ENCODE measurements at regions not wholly inside any gene's neighbourhood (a gene's known extent, or its start where the extent isn't known, plus 50 kb on each side); places are given as distances from the start of the nearest gene placed in this dataset.

- Histone ChIP-seq H3K9me3 (ENCODE audit: control insufficient read depth, low read length) (no peaks in the 10 kb centered on the region), H3K4me1 (ENCODE audit: control insufficient read depth, insufficient read depth, low read length) (no peaks in the 10 kb centered on the region), H3K36me3 (ENCODE audit: control insufficient read depth, insufficient read depth, low read length) (no peaks in the 10 kb centered on the region), H3K27me3 (ENCODE audit: control insufficient read depth, insufficient read depth, low read length, poor library complexity, severe bottlenecking) (no peaks in the 10 kb centered on the region), H3K27ac (ENCODE audit: insufficient read depth, low read depth, low read length, poor library complexity, severe bottlenecking) (no peak overlapping the region), H3K4me3 (ENCODE audit: insufficient read depth, low read depth, low read length) (no peak overlapping the region)
- WGBS, 2 experiments: 84 to 100% methylated on average over 1 to 2 of the region's 2 CpGs
Measured at GRCh38 chr18:66219817-66220216, 384.1 kb downstream of the CDH19 start.

GRCh38 chr18:66211749-66212148 is 392.1 kb downstream of the CDH19 start:
- no peak overlapping the region for H3K4me3 ChIP-seq (ENCODE audit: insufficient read depth, low read depth, low read length)
- WGBS, 2 experiments: 100% methylated on average over 1 of the region's 1 CpG
- no peaks in the 10 kb centered on the region for H3K9me3 ChIP-seq (ENCODE audit: control insufficient read depth, low read length)
- no peak overlapping the region for H3K27ac ChIP-seq (ENCODE audit: insufficient read depth, low read depth, low read length, poor library complexity, severe bottlenecking)
- H3K4me1 ChIP-seq (ENCODE audit: control insufficient read depth, insufficient read depth, low read length): no peaks in the 10 kb centered on the region
- no peaks in the 10 kb centered on the region for H3K27me3 ChIP-seq (ENCODE audit: control insufficient read depth, insufficient read depth, low read length, poor library complexity, severe bottlenecking)
- H3K36me3 ChIP-seq (ENCODE audit: control insufficient read depth, insufficient read depth, low read length): no peaks in the 10 kb centered on the region

GRCh38 chr18:66210875-66211274 is 393.0 kb downstream of the CDH19 start:
- Histone ChIP-seq H3K27ac (ENCODE audit: insufficient read depth, low read depth, low read length, poor library complexity, severe bottlenecking) (no peak overlapping the region), H3K4me3 (ENCODE audit: insufficient read depth, low read depth, low read length) (no peak overlapping the region), H3K4me1 (ENCODE audit: control insufficient read depth, insufficient read depth, low read length) (no peaks in the 10 kb centered on the region), H3K9me3 (ENCODE audit: control insufficient read depth, low read length) (no peaks in the 10 kb centered on the region), H3K36me3 (ENCODE audit: control insufficient read depth, insufficient read depth, low read length) (no peaks in the 10 kb centered on the region), H3K27me3 (ENCODE audit: control insufficient read depth, insufficient read depth, low read length, poor library complexity, severe bottlenecking) (no peaks in the 10 kb centered on the region)
- 87% methylated on average over 2 of the region's 3 CpGs; no CpG with 5 or more reads in 1 of the 2 experiments for WGBS, 2 experiments

GRCh38 chr18:66209656-66210055 is 394.2 kb downstream of the CDH19 start:
- H3K9me3 ChIP-seq (ENCODE audit: control insufficient read depth, low read length): no peaks in the 10 kb centered on the region
- H3K27ac ChIP-seq (ENCODE audit: insufficient read depth, low read depth, low read length, poor library complexity, severe bottlenecking): no peak overlapping the region
- H3K4me3 ChIP-seq (ENCODE audit: insufficient read depth, low read depth, low read length): no peak overlapping the region
- no peaks in the 10 kb centered on the region for H3K36me3 ChIP-seq (ENCODE audit: control insufficient read depth, insufficient read depth, low read length)
- H3K4me1 ChIP-seq (ENCODE audit: control insufficient read depth, insufficient read depth, low read length): no peaks in the 10 kb centered on the region
- 87 to 98% methylated on average over 3 to 4 of the region's 4 CpGs for WGBS, 2 experiments
- H3K27me3 ChIP-seq (ENCODE audit: control insufficient read depth, insufficient read depth, low read length, poor library complexity, severe bottlenecking): no peaks in the 10 kb centered on the region

DNA sequence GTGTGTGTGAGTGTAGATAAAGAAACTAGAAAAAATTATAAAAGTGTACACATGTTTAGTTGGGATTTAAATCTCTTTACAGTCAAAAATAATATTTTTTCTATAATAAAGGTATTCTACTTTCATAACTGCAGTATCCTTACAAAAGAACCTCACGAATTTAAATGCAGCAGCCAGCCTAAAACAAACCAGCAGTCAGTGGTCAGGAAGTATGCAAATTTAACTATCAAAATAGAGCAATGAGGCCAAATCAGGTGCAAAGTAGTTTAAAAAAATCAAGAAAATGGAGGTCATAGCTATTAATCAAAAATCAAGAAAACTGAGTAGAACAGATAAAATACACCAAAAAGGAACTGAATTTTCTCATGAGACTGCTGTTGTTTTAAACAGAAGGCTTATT is 407.1 kb downstream of the CDH19 start:
- H3K4me3 ChIP-seq (ENCODE audit: insufficient read depth, low read depth, low read length): no peak overlapping the region
- WGBS, 2 experiments: 0% methylated on average over 1 of the region's 1 CpG; no CpG with 5 or more reads in 1 of the 2 experiments

DNA sequence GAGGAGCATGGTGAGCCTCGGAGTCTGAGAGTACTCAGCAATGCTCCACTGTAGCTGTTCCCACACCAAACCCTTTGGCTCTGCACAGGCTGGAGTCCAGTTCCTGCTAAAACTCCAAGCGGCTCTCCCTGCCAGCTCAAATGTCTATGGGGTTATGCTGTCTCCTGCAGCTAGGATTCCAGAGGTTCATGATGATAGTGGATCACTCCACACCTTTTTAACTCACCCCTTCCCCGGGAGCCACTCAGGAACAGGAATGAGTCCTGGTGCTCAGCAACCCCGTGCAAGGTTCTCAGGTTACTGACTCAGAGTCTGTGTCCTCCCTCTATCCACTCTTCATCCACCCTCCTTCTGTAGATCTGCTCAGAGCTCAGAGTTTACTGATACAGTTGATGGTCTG is 410.0 kb downstream of the CDH19 start:
- no peak overlapping the region for H3K27ac ChIP-seq (ENCODE audit: insufficient read depth, low read depth, low read length, poor library complexity, severe bottlenecking)
- no peaks in the 10 kb centered on the region for H3K9me3 ChIP-seq (ENCODE audit: control insufficient read depth, low read length)
- no peaks in the 10 kb centered on the region for H3K36me3 ChIP-seq (ENCODE audit: control insufficient read depth, insufficient read depth, low read length)
- H3K27me3 ChIP-seq (ENCODE audit: control insufficient read depth, insufficient read depth, low read length, poor library complexity, severe bottlenecking): no peaks in the 10 kb centered on the region
- no peak overlapping the region for H3K4me3 ChIP-seq (ENCODE audit: insufficient read depth, low read depth, low read length)
- no peaks in the 10 kb centered on the region for H3K4me1 ChIP-seq (ENCODE audit: control insufficient read depth, insufficient read depth, low read length)
- WGBS, 2 experiments: 93 to 97% methylated on average over 4 of the region's 4 CpGs

More for the DNA sequence above, 407.1 kb downstream of the CDH19 start:
- Histone ChIP-seq H3K27me3 (ENCODE audit: control insufficient read depth, insufficient read depth, low read length, poor library complexity, severe bottlenecking) (no peaks in the 10 kb centered on the region), H3K4me1 (ENCODE audit: control insufficient read depth, insufficient read depth, low read length) (no peaks in the 10 kb centered on the region), H3K9me3 (ENCODE audit: control insufficient read depth, low read length) (no peaks in the 10 kb centered on the region), H3K36me3 (ENCODE audit: control insufficient read depth, insufficient read depth, low read length) (no peaks in the 10 kb centered on the region), H3K27ac (ENCODE audit: insufficient read depth, low read depth, low read length, poor library complexity, severe bottlenecking) (no peak overlapping the region)

GRCh38 chr18:66193394-66193793 is 410.5 kb downstream of the CDH19 start:
- Histone ChIP-seq H3K27ac (ENCODE audit: insufficient read depth, low read depth, low read length, poor library complexity, severe bottlenecking) (no peak overlapping the region), H3K4me1 (ENCODE audit: control insufficient read depth, insufficient read depth, low read length) (no peaks in the 10 kb centered on the region)
- WGBS, 2 experiments: 63% methylated on average over 3 of the region's 3 CpGs

DNA sequence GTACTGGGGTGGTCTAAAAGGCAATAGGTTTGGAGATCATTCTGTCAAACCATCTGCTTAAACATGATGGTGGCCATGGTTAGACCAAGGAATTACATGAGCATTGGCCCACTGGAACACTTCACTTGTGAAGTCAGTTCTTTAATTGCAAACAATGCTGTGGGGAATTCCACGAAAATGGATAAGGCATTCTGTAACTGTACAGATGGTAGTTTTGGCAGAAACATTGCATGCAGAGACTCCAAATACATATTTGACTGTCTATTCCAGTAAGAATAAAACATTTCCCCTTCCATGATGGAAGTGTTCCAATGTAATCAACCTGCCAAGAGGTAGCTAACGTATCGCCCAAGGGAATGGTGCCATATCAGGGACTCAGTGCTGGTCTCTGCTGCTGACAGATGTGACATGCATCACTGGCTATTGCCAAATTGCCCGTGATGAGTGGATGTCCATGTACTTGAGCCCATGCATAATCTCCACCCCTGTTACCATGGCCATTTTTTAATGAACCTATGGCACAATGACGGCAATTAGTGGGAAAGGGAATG is 417.9 kb downstream of the CDH7 start:
- H3K27ac ChIP-seq (ENCODE audit: insufficient read depth, low read depth, low read length, poor library complexity, severe bottlenecking): no peak overlapping the region
- WGBS, 2 experiments: 95 to 97% methylated on average over 5 of the region's 5 CpGs
- no peaks in the 10 kb centered on the region for H3K36me3 ChIP-seq (ENCODE audit: control insufficient read depth, insufficient read depth, low read length)
- no peak overlapping the region for H3K4me3 ChIP-seq (ENCODE audit: insufficient read depth, low read depth, low read length)
- no peaks in the 10 kb centered on the region for H3K27me3 ChIP-seq (ENCODE audit: control insufficient read depth, insufficient read depth, low read length, poor library complexity, severe bottlenecking)
- no peaks in the 10 kb centered on the region for H3K9me3 ChIP-seq (ENCODE audit: control insufficient read depth, low read length)
- H3K4me1 ChIP-seq (ENCODE audit: control insufficient read depth, insufficient read depth, low read length): no peaks in the 10 kb centered on the region

More at GRCh38 chr18:66193394-66193793, 410.5 kb downstream of the CDH19 start:
- no peaks in the 10 kb centered on the region for H3K27me3 ChIP-seq (ENCODE audit: control insufficient read depth, insufficient read depth, low read length, poor library complexity, severe bottlenecking)
- H3K4me3 ChIP-seq (ENCODE audit: insufficient read depth, low read depth, low read length): no peak overlapping the region
- no peaks in the 10 kb centered on the region for H3K36me3 ChIP-seq (ENCODE audit: control insufficient read depth, insufficient read depth, low read length)
- H3K9me3 ChIP-seq (ENCODE audit: control insufficient read depth, low read length): no peaks in the 10 kb centered on the region

DNA sequence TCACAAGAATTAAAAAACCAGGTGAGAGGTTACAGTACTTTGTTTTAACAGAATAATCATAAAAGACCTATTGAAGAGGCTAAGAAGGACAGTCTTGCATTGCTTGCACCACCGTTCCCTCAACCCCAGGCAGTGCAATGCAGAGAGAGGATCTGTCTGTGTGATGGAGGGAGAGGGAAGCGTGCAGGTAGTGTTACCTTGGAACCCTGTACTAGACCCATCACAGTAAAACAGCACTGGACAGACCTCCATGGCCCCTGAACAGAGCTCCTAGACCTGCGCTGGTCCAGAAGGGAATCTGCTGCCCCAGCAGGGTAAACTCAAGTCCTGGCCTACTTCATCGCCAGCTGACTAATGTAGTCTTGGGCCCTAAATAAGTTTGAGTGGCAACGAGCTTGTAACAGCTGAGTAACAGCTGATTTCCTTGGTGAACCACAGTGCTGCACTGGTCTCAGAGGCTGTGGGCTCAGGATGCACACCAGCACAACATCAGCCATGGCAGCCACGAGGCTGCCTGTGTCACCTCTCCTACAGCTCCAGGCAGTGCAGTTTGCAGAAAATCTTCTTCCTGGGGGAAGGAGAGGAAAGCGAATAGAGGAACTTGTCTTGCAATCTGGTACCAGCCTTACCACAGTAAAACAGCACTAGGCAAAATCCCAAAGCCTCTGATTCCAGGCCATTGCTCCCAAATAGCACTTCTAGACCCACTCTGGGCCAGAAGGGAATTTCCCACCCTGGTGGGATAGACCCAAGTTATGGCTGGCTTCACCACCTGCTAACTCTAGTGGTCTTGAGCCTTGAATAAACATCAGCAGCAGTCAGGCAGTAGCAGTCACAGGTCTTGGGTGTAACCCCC is 417.2 kb downstream of the CDH7 start:
- Histone ChIP-seq H3K4me3 (ENCODE audit: insufficient read depth, low read depth, low read length) (no peak overlapping the region), H3K9me3 (ENCODE audit: control insufficient read depth, low read length) (no peaks in the 10 kb centered on the region), H3K27me3 (ENCODE audit: control insufficient read depth, insufficient read depth, low read length, poor library complexity, severe bottlenecking) (no peaks in the 10 kb centered on the region), H3K36me3 (ENCODE audit: control insufficient read depth, insufficient read depth, low read length) (no peaks in the 10 kb centered on the region), H3K4me1 (ENCODE audit: control insufficient read depth, insufficient read depth, low read length) (no peaks in the 10 kb centered on the region), H3K27ac (ENCODE audit: insufficient read depth, low read depth, low read length, poor library complexity, severe bottlenecking) (no peak overlapping the region)
- WGBS, 2 experiments: 94 to 95% methylated on average over 6 to 7 of the region's 7 CpGs

DNA sequence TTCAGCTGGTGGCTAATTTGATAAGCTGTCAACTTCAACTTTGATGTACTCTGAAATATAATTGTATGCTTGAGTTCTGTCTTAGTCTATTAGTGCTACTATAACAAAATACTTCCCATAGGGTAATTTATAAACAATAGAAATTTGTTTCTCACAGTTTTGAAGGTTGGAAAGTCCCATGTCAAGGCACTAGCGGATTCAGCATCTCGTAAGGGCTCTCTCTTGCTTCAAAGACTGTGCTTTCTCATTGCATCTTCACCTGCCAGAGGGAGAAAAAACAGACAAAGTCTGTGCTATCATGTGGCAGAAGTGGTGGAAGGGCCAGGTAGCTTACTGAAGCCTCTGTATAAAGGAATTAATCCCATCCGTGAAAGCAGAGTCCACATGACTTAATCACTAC is 409.2 kb downstream of the CDH7 start:
- Histone ChIP-seq H3K27me3 (ENCODE audit: control insufficient read depth, insufficient read depth, low read length, poor library complexity, severe bottlenecking) (no peaks in the 10 kb centered on the region), H3K27ac (ENCODE audit: insufficient read depth, low read depth, low read length, poor library complexity, severe bottlenecking) (no peak overlapping the region)
- 95 to 100% methylated on average over 2 to 3 of the region's 3 CpGs for WGBS, 2 experiments

More for the DNA sequence above, 409.2 kb downstream of the CDH7 start:
- H3K36me3 ChIP-seq (ENCODE audit: control insufficient read depth, insufficient read depth, low read length): no peaks in the 10 kb centered on the region
- H3K9me3 ChIP-seq (ENCODE audit: control insufficient read depth, low read length): no peaks in the 10 kb centered on the region
- no peaks in the 10 kb centered on the region for H3K4me1 ChIP-seq (ENCODE audit: control insufficient read depth, insufficient read depth, low read length)
- H3K4me3 ChIP-seq (ENCODE audit: insufficient read depth, low read depth, low read length): no peak overlapping the region

Data from ectodermal cell (in vitro differentiated cells).